ENCODE measurements at regions not wholly inside any gene's neighbourhood (a gene's known extent, or its start where the extent isn't known, plus 50 kb on each side); places are given as distances from the start of the nearest gene placed in this dataset.
A peak's percentile ranks its signal among the peaks of the same experiment; 100 is the strongest.

DNA sequence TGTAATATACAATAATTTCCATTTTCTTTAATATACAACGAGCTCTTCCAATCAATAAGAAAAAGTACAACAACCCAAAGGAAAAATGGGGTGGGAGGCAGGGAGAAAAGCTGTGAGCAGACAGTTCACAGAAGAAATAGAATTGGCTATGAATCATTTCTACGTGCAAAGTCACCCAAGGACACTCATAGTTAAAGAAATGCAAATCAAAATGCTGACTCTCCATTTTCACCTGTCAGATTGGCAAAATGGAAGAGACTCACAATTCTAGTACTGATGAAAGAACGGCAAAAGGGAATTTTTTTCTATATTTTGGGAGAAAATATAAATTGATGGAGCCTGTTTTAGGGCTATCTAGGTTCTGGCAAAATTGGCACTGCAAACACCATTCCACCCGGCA is 116.3 kb upstream of the MEF2A start:
- ATAC-seq (ENCODE audit: low FRiP score in 2 of 2): no peak
- Histone ChIP-seq H3K27me3 (no peaks in the 10 kb centered on the region), H3K36me3 (no peaks in the 10 kb centered on the region), H3K4me3 (no peak overlapping the region), H3K9me3 (no peaks in the 10 kb centered on the region), H3K27ac (peak overlapping the region in 3 of 4 donors; percentile 46 to 94 (median 81)), H3K4me1 (peaks cover 41 to 63% (median 46%) of the 10 kb centered on the region in 4 donors)
- TF ChIP-seq POLR2A (IDR thresholded peaks at IDR 0.05) (no peak), EP300 (IDR thresholded peaks at IDR 0.05) (no peak), POLR2AphosphoS5 (IDR thresholded peaks at IDR 0.05) (no peak)
- TF ChIP-seq, protein P1, sequence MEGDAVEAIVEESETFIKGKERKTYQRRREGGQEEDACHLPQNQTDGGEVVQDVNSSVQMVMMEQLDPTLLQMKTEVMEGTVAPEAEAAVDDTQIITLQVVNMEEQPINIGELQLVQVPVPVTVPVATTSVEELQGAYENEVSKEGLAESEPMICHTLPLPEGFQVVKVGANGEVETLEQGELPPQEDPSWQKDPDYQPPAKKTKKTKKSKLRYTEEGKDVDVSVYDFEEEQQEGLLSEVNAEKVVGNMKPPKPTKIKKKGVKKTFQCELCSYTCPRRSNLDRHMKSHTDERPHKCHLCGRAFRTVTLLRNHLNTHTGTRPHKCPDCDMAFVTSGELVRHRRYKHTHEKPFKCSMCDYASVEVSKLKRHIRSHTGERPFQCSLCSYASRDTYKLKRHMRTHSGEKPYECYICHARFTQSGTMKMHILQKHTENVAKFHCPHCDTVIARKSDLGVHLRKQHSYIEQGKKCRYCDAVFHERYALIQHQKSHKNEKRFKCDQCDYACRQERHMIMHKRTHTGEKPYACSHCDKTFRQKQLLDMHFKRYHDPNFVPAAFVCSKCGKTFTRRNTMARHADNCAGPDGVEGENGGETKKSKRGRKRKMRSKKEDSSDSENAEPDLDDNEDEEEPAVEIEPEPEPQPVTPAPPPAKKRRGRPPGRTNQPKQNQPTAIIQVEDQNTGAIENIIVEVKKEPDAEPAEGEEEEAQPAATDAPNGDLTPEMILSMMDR (IDR thresholded peaks at IDR 0.05): no peak
- no peak for DNase-seq
- 82 to 87% methylated on average over 4 of the region's 4 CpGs for WGBS, 2 donors

DNA sequence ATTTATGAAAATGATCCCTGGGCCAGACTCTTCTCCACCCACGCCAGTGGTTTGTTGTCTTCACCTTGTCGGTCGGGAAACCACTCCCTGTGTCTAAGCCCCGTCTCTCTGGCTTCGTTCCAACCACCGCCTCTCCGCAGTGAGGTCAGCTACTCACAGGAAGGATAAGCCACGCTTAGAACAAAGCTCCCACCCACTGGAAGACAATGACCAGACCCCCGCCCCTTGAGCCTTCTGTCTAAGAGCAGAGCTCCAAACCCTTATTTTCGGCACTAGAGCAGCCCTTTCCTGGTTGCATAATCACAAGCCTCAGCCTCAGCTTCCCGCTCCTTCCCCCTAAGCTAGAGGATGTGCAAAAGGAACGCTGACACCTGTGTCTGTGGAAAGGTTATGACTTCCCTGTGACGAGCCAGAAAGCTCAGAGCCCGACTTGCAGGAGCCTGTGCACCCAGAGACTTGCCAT is 114.9 kb upstream of the MEF2A start:
- ATAC-seq (ENCODE audit: low FRiP score in 2 of 2) (peak in 1 of 2 donors; percentile 2), DNase-seq (peak in 1 of 2 donors; percentile 69)
- Histone ChIP-seq H3K27ac (peak overlapping the region; percentile 81 to 96 (median 94)), H3K4me3 (peak overlapping the region in 1 of 4 donors; percentile 0), H3K36me3 (no peaks in the 10 kb centered on the region), H3K27me3 (no peaks in the 10 kb centered on the region), H3K9me3 (no peaks in the 10 kb centered on the region), H3K4me1 (peaks cover 50 to 78% (median 57%) of the 10 kb centered on the region in 4 donors)
- TF ChIP-seq, protein P1 (IDR thresholded peaks at IDR 0.05): no peak
- TF ChIP-seq POLR2AphosphoS5 (IDR thresholded peaks at IDR 0.05) (peak; percentile 69 to 76), EP300 (IDR thresholded peaks at IDR 0.05) (peak in 3 of 4 donors; percentile 32 to 83 (median 44))
- WGBS, 2 donors: 29 to 39% methylated on average over 14 of the region's 14 CpGs

DNA sequence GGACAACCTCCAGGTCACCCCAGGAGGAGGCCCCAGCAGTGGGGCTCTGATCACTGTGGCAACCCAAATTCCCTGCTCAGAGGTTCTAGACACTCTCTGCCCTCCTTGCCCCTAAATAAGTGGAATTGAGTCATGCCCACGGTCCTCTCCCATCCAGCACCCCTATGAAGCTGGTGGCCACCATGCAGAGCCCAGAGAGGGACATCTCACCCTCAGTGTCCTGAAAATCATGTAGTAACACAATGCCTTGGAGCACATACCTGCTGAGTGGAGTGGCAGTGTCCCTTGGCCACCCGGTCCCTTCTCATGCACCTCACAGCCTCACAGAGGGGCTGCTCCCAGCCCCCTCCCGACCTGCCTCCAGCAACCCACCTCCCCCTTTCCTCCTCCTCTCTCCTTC is 114.3 kb upstream of the MEF2A start:
- peak overlapping the region; percentile 81 to 96 (median 94) for H3K27ac ChIP-seq
- TF ChIP-seq POLR2AphosphoS5 (IDR thresholded peaks at IDR 0.05): no peak
- no peak for DNase-seq
- H3K4me1 ChIP-seq: peaks cover 50 to 81% (median 58%) of the 10 kb centered on the region in 4 donors
- WGBS, 2 donors: 66 to 83% methylated on average over 3 of the region's 3 CpGs
- ATAC-seq (ENCODE audit: low FRiP score in 2 of 2): no peak
- no peaks in the 10 kb centered on the region for H3K36me3 ChIP-seq
- no peaks in the 10 kb centered on the region for H3K27me3 ChIP-seq
- H3K9me3 ChIP-seq: no peaks in the 10 kb centered on the region
- peak overlapping the region in 1 of 4 donors; percentile 0 for H3K4me3 ChIP-seq

DNA sequence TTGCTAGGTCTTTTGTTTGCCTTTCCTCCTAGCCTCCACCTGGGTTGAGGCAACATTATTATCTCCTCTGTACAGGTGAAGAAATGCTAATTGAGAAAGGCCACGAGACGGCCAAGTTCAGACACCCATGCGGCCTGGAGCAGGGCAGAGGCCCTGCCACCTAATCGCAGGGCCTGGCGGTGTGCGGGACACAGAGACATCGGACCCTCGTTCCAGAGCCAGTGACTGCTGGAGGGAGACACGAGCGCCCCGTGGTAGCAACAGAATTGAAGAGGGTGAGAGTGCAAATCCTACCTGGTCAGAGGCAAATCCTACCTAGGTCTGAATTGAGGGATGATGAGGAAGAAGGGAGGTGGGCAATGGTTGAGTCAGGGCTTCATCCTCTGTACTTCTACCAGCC is 113.8 kb upstream of the MEF2A start:
- H3K9me3 ChIP-seq: no peaks in the 10 kb centered on the region
- H3K36me3 ChIP-seq: no peaks in the 10 kb centered on the region
- DNase-seq: no peak
- TF ChIP-seq EP300 (IDR thresholded peaks at IDR 0.05) (no peak), POLR2AphosphoS5 (IDR thresholded peaks at IDR 0.05) (no peak), POLR2A (IDR thresholded peaks at IDR 0.05) (no peak)
- TF ChIP-seq, protein P1 (IDR thresholded peaks at IDR 0.05): no peak
- ATAC-seq (ENCODE audit: low FRiP score in 2 of 2): no peak
- H3K4me3 ChIP-seq: no peak overlapping the region
- peak overlapping the region; percentile 81 to 96 (median 94) for H3K27ac ChIP-seq
- no peaks in the 10 kb centered on the region for H3K27me3 ChIP-seq
- WGBS, 2 donors: 91 to 95% methylated on average over 11 of the region's 11 CpGs
- H3K4me1 ChIP-seq: peaks cover 50 to 78% (median 58%) of the 10 kb centered on the region in 4 donors

DNA sequence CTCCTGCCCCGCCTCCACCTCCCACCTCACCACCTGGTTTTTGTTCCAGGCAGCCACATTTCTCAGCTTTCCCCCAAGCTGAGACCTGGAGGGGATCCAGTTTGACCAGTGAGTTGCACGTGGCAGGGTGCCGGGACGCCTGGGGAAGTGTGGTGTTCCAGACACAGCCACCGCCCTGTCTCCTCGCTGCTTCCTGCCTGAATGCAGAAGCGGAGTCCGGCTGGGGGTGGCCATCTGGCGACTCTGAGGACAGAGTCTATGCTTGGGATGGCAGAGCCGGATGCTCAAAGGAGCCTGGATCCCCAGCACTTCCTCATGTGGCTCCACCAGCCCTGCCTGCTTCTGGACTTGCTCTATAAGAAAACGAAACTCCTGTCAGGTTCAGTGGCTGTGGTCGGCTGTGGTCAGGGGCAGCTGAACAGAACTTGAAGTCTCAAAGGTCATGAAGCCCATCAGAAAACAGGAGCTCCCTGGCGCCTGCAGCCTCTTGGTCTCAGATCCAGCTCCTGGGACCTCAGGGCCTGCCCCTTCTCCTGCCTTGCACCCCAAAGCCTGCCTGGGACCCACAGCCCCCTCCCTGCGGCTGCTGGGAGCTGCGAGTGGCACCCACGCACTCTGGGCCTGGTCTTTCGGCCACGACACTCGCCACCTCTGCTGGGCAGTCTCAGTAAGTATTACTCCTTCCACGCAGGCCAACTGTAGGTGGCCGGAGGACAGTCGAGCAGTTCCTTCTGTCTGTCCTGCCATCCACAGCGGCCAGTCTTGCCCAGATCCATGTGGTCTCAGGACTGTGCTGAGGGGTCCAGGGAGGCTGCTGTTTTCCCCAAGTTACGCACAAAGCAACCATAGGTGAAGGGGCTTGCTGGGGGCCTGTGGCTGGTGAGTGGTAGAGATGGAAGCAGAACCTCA is 112.8 kb upstream of the MEF2A start:
- Histone ChIP-seq H3K4me1 (peaks cover 47 to 70% (median 55%) of the 10 kb centered on the region in 4 donors), H3K9me3 (no peaks in the 10 kb centered on the region), H3K27me3 (no peaks in the 10 kb centered on the region), H3K27ac (peak overlapping the region; percentile 81 to 96 (median 94)), H3K36me3 (no peaks in the 10 kb centered on the region), H3K4me3 (peak overlapping the region in 2 of 4 donors; percentile 7 to 10)
- WGBS, 2 donors: 48 to 61% methylated on average over 16 to 23 of the region's 24 CpGs
- ATAC-seq (ENCODE audit: low FRiP score in 2 of 2) (peak; percentile 79 to 80), DNase-seq (peak; percentile 80 to 90)
- TF ChIP-seq, protein P1 (IDR thresholded peaks at IDR 0.05): no peak
- TF ChIP-seq EP300 (IDR thresholded peaks at IDR 0.05): peak in 2 of 4 donors; percentile 90 to 96
- peak in 2 of 4 donors; percentile 32 to 70 for TF ChIP-seq POLR2A (IDR thresholded peaks at IDR 0.05)
- peak; percentile 90 to 95 for TF ChIP-seq POLR2AphosphoS5 (IDR thresholded peaks at IDR 0.05)
